SK-N-SH treated with all-trans-retinoic acid at 6 μM for 48 hours (cell line): ENCODE measurements at regions not wholly inside any gene's neighbourhood (a gene's known extent, or its start where the extent isn't known, plus 50 kb on each side); places are given as distances from the start of the nearest gene placed in this dataset.

ENCODE experiments used
- ATAC-seq: fragments of 200-7000 bp; cut with Tn5 transposase; 3 replicates; pipeline ENCODE4 v1.9.1; 2020; ENCODE audit warnings: mild to moderate bottlenecking, moderate library complexity
- BACH2 ChIP-seq: fragments of 250-450 bp; sonication (Bioruptor Pico); IDR thresholded peaks from 2 replicates; pipeline ENCODE4 v1.9.0; 2021; ENCODE audit warnings: mild to moderate bottlenecking, borderline replicate concordance
- CREB5 ChIP-seq: fragments of 250-450 bp; sonication (Bioruptor Pico); IDR thresholded peaks from 2 replicates; pipeline ENCODE4 v1.5.1; 2020; ENCODE audit warnings: low read depth, mild to moderate bottlenecking, moderate library complexity
- CSDC2 ChIP-seq: fragments of 250-450 bp; sonication (Bioruptor Pico); IDR thresholded peaks from 2 replicates; pipeline ENCODE4 v1.5.0; 2020; ENCODE audit warnings: mild to moderate bottlenecking, moderate library complexity
- CSRNP3 ChIP-seq: fragments of 250-450 bp; sonication (Bioruptor Pico); IDR thresholded peaks from 2 replicates; pipeline ENCODE4 v1.5.1; 2021; ENCODE audit warnings: mild to moderate bottlenecking, moderate library complexity
- ESRRG ChIP-seq: fragments of 250-450 bp; sonication (Bioruptor Pico); IDR thresholded peaks from 2 replicates; pipeline ENCODE4 v1.6.1; 2021; ENCODE audit warnings: mild to moderate bottlenecking
- GLIS3 ChIP-seq: fragments of 250-450 bp; sonication (Bioruptor Pico); IDR thresholded peaks from 2 replicates; pipeline ENCODE4 v1.5.0; 2020; ENCODE audit warnings: mild to moderate bottlenecking, moderate library complexity
- ISL1 ChIP-seq: fragments of 250-450 bp; sonication (Bioruptor Pico); IDR thresholded peaks from 2 replicates; pipeline ENCODE4 v2.1.2; 2022; ENCODE audit warnings: mild to moderate bottlenecking, moderate library complexity
- PATZ1 ChIP-seq: fragments of 250-450 bp; sonication (Bioruptor Pico); IDR thresholded peaks from 2 replicates; pipeline ENCODE4 v1.8.0; 2020; ENCODE audit warnings: mild to moderate bottlenecking, moderate library complexity, borderline replicate concordance
- POU6F1 ChIP-seq: fragments of 250-450 bp; sonication (Bioruptor Pico); IDR thresholded peaks from 2 replicates; pipeline ENCODE4 v1.8.0; 2021; ENCODE audit warnings: low read depth, mild to moderate bottlenecking, moderate library complexity, borderline replicate concordance
- RARB ChIP-seq: fragments of 250-450 bp; sonication (Bioruptor Pico); IDR thresholded peaks from 2 replicates; pipeline ENCODE4 v1.8.0; 2021; ENCODE audit warnings: mild to moderate bottlenecking, moderate library complexity
- TCF4 ChIP-seq: fragments of 250-450 bp; sonication (Bioruptor Pico); IDR thresholded peaks from 2 replicates; pipeline ENCODE4 v1.8.0; 2021; ENCODE audit warnings: mild to moderate bottlenecking, moderate library complexity, borderline replicate concordance
- TSHZ2 ChIP-seq: fragments of 250-450 bp; sonication (Bioruptor Pico); IDR thresholded peaks from 2 replicates; pipeline ENCODE4 v1.5.0; 2020; ENCODE audit warnings: mild to moderate bottlenecking, moderate library complexity
- ZC3H10 ChIP-seq: fragments of 250-450 bp; sonication (Bioruptor Pico); IDR thresholded peaks from 2 replicates; pipeline ENCODE4 v1.5.1; 2021; ENCODE audit warnings: mild to moderate bottlenecking, moderate library complexity
- ZFP3 ChIP-seq: fragments of 250-450 bp; sonication (Bioruptor Pico); IDR thresholded peaks from 2 replicates; pipeline ENCODE4 v1.5.0; 2020; ENCODE audit warnings: mild to moderate bottlenecking, moderate library complexity
- ZFP30 ChIP-seq: fragments of 450-650 bp; formaldehyde crosslinking; IDR thresholded peaks from 2 replicates; pipeline ENCODE4 v1.5.0; 2022; ENCODE audit warnings: mild to moderate bottlenecking, moderate library complexity

GRCh38 chr9:88230612-88231011 is 92.3 kb upstream of the SPATA31C2 start:
- TF ChIP-seq TCF4 (no peak), BACH2 (no peak), ZFP3 (no peak), PATZ1 (CRISPR knock-in tag) (no peak), CSDC2 (CRISPR knock-in tag) (no peak), ESRRG (no peak), CREB5 (CRISPR knock-in tag) (no peak), TSHZ2 (CRISPR knock-in tag) (no peak), ISL1 (CRISPR knock-in tag) (no peak), POU6F1 (CRISPR knock-in tag) (no peak), GLIS3 (no peak)
- TF ChIP-seq, all 23 proteins: peak for 0
- no peak for ATAC-seq

- TF ChIP-seq RARB (no peak), ISL1 (CRISPR knock-in tag) (no peak), CREB5 (CRISPR knock-in tag) (no peak), POU6F1 (CRISPR knock-in tag) (no peak), TCF4 (no peak), ZC3H10 (CRISPR knock-in tag) (no peak), CSRNP3 (CRISPR knock-in tag) (no peak), ZFP30 (no peak), ESRRG (no peak), PATZ1 (CRISPR knock-in tag) (no peak)
- ATAC-seq: no peak
These were observed 91.2 kb upstream of the SPATA31C2 start for GRCh38 chr9:88229434-88229833.
